HuH-7.5 (cell line): ENCODE measurements at regions not wholly inside any gene's neighbourhood (a gene's known extent, or its start where the extent isn't known, plus 50 kb on each side); places are given as distances from the start of the nearest gene placed in this dataset.

Experiments used
- DNase-seq: peaks from one replicate; pipeline ENCODE4 v3.0.0; 2011; ENCODE audit warnings: low spot score

- DNase-seq, result no peak
Observed at GRCh38 chr6:112802144-112802543, 455.0 kb downstream of the RFPL4B start.

- no peak for DNase-seq
Observed at GRCh38 chr6:112804638-112805330, 457.7 kb downstream of the RFPL4B start.

- no peak for DNase-seq
Observed at GRCh38 chr6:112806163-112806865, 459.2 kb downstream of the RFPL4B start.

DNA sequence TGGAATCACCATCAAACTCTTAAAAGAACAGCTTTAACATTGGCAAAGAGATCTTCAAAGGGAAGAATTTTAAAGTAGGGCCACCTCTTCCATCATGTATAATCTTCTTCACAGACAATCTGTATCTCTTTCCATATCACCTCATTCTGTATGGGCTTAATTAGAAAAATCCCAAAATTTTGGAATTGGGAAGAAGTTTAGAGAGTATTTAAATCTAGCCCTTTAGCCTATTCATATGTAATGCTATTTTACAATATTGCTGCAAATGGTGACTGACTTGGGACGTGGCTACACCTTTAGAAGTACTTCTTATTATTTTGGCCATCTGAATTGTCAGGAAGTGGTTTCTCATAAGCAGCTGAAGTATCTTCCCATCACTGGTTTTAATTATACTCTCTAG, 474.3 kb downstream of the RFPL4B start:
- no peak for DNase-seq

DNA sequence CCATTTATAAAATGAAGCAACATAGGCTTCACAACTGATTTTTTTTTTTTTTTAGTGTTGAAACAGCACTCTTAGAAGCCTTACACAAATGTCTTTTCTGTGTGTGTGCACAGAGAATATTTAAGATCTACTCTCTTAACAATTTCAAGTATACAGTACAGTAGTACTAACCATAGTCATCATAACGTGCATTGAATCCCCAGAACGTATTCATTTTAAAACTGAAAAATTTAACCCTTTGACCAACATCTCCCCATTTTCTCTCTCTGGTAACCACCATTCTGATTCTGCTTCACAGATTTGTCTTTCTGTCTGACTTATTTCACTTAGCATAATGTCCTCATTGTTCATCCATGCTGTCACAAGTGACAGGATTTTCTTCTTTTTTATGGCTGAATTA, 475.6 kb downstream of the RFPL4B start:
- DNase-seq, result no peak

DNA sequence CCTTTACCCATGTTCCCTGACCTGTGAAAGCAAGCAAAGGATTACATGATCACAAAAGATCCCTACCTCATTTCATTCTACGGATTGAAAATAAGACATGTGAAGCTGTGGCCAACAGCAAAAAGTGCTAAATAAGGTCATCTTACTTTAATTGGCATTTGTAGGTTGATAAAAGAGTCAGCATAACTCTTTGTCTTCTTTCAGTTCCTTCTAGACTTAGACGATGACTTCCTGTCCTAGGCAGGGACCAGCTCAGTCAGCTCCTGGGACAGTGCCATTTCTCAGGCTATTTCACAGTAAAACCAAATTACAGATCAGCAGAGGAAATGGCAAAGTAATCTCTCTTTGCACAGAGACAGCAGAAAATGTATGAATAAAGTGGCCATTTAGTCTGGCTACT, 480.7 kb downstream of the RFPL4B start:
- no peak for DNase-seq

DNA sequence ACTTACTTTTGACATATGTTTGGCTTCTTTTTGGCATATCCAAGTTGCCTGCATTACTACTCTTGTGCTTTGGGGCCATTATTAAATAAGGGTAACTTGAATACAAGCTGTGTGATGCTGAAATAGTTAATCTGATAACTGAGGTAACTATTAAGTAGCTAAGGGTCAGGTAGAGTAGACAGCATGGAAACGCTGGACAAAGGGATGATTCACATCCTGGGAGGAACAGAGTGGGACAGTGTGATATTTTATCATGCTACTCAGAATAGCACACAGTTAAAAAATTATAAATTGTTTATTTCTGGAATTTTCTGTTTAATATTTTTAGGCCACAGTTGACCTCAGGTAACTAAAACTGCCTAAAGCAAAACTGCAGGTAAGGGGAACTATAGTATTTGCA, 483.9 kb downstream of the RFPL4B start:
- DNase-seq, result no peak

DNA sequence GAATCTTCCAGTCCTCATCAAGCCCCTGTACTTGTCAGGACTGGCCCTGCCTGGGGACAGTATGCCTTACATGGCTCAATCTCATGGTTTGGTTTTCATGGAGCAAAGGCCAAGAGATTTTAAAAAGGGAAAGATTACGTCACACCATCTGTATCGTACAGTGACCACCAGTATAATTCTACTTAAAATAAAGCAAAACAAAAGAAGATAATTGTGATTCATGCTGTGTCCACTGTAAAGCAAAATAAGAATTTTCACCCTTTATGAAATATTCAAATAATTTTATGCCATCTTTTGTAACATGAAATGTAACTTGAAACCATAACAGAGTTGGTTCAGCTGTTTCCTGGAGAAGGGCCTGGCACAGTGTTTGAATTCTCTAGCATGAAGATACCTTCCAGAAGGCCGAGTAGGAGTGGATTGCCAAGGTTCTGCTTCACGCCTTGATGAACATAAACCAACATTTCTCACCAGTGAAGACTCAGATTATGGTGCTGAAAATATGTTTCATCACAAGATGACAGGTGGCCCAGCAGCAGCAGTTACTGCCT, 486.5 kb downstream of the RFPL4B start:
- no peak for DNase-seq

DNA sequence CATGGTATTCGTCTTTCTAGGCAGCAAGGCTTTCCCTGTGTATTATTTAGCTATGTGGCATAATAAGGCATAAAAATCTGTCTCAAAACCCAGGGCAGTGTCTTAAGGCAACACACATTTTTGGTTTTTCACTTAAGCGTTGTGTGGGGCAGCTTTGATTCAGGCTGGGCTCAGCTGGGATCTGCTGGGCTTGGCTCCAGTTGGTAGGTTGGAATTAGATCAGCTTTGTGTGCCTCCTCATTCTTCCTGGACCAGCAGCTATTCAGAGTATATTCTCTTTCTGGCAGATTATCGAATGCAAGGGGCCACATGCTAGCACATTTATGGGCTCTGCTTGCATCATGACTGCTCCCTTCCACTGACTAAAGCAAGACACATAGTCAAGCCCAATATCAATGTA, 487.9 kb downstream of the RFPL4B start:
- DNase-seq, result no peak

DNA sequence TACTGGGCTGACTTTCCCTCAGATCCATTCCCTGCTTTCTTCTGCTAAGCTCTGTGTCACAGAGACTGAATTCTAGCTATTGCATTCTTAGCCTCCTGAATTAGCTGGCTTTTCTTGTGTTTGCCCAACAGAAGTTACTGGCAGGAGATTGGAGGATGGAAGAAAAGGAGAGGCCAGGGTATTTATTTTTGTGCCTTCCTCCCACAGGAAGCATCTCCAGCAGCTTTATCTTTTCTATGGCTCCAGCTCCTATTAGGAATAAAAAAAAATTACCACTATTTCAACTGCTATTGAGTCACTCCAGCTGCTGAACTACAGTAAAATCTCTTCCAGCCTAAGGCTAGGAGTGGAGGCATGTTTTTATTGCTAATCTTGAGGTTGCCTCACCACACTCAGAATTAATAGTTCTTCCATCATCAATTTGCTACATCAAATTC, 492.4 kb downstream of the RFPL4B start:
- no peak for DNase-seq

GRCh38 chr6:112841553-112842329, 494.6 kb downstream of the RFPL4B start:
- no peak for DNase-seq

GRCh38 chr6:112842330-112842685, 495.2 kb downstream of the RFPL4B start:
- DNase-seq, result no peak

DNA sequence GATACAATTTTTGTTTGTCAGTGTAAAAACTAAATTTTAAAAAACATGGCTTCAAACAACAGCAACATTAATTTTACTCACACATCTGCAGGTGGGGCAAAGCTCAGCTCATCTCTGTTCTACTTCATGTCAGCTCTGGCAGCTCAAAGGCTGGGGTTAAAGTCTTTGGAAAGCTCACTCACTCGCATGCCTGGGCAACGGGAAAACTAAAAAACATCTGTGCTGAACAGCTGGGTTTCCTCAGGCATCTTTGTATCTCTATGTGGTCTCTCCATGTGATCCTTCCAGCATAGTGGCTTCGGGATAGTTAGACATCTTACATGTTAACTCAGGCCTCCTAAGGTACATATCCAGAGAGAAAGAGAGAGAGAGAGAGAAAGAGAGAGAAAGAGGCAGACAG, 499.6 kb downstream of the RFPL4B start:
- no peak for DNase-seq

- no peak for DNase-seq
Observed at GRCh38 chr6:112851146-112851545, 504.0 kb downstream of the RFPL4B start.

GRCh38 chr6:112853162-112853561, 506.0 kb downstream of the RFPL4B start:
- no peak for DNase-seq

- no peak for DNase-seq
Observed at GRCh38 chr6:112863753-112864152, 516.6 kb downstream of the RFPL4B start.

DNA sequence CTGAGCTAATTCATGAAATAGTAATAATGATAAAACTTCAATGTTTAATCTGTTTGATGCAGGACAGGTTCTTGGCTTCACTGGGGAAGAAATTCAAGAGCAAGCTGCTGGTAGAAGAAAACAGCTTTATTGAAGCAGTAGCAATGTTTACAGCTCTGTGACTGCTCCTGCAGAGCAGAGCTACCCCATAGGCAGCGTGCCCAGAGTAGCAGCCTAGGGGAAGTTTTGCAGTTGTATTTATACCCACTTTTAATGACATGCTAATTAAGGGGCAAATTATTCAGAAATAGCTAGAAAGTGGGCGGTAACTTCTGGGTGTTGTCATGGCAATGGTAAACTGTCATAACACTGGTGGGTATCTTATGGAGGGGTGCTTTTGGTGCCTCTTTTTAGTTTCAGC, 518.0 kb downstream of the RFPL4B start:
- no peak for DNase-seq

GRCh38 chr6:112874881-112875280, 527.8 kb downstream of the RFPL4B start:
- no peak for DNase-seq

- DNase-seq, result no peak
Observed at GRCh38 chr6:112877134-112878100, 530.3 kb downstream of the RFPL4B start.

DNA sequence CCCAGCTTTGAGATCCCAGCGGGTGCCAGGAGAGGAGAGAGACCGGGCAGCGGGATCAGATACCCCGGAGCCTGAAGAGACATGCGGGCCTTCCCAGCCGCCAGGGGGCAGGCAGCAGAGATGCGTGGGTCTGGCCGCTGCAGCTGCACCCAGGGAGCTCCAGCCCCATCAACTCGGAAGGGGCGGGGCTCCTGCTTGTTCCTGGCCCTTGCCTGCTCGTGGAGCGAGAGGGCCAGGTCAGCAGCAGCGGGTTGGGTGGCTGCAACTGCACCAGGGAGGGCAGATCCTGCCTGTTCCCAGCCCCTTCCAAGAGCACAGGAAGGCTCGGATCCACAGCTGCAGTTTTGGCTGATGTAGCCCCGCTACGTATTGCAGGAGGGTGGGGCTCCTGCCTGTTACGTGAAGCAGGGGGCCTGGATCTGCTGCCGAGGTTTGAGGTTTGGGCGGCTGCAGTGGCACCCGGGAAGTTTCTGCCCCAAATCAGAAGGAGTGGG, 532.8 kb downstream of the RFPL4B start:
- peak; percentile 58 for DNase-seq

- DNase-seq, result no peak
Observed at GRCh38 chr6:112881027-112881426, 533.9 kb downstream of the RFPL4B start.
